Stimulated activated effector memory CD8-positive, alpha-beta T cell treated with anti-CD3 and anti-CD28 coated beads, Interleukin-12 subunit alpha, Interleukin-12 subunit beta, amount 100 ng/mL, for 72 hours (primary cell): ENCODE measurements at regions not wholly inside any gene's neighbourhood (a gene's known extent, or its start where the extent isn't known, plus 50 kb on each side); places are given as distances from the start of the nearest gene placed in this dataset.
A peak's percentile ranks its signal among the peaks of the same experiment; 100 is the strongest.
"Not testable (repeated sequence)": the region's sequence is repeated elsewhere in the genome, so short reads cannot be mapped to it uniquely, and the experiment has no call there.

Experiments used
- ATAC-seq: fragments of 150-1000 bp; cut with Tn5 transposase; 2 replicates; pipeline ENCODE4 v1.10.0; 2021
- DNase-seq, 2 donors: peaks; one replicate each; pipeline ENCODE4 v3.0.0; 2021 to 2022; ENCODE audit warnings: low spot score in 2 of 2
- H3K27ac Mint-ChIP-seq: one replicate; pipeline ENCODE4 v1.8.0; 2022; ENCODE audit warnings: mild to moderate bottlenecking, mixed read lengths
- H3K36me3 Mint-ChIP-seq: one replicate; pipeline ENCODE4 v1.8.0; 2022; ENCODE audit warnings: mild to moderate bottlenecking, mixed read lengths
- H3K4me1 Mint-ChIP-seq: one replicate; pipeline ENCODE4 v1.8.0; 2022; ENCODE audit warnings: mixed read lengths
- H3K4me3 Mint-ChIP-seq: one replicate; pipeline ENCODE4 v1.8.0; 2022; ENCODE audit warnings: mild to moderate bottlenecking, mixed read lengths
- H3K9me3 Mint-ChIP-seq: one replicate; pipeline ENCODE4 v1.8.0; 2022; ENCODE audit warnings: mixed read lengths

- H3K27ac Mint-ChIP-seq: no peak overlapping the region
Observed at GRCh38 chr10:120761951-120762350, 89.2 kb upstream of the WDR11 start.

GRCh38 chr10:120765226-120765803 lies 85.8 kb upstream of the WDR11 start:
- no peak for ATAC-seq
- DNase-seq: no peak
- Mint-ChIP-seq H3K4me3 (no peak overlapping the region), H3K27ac (no peak overlapping the region), H3K9me3 (no peaks in the 10 kb centered on the region), H3K4me1 (no peaks in the 10 kb centered on the region), H3K36me3 (no peaks in the 10 kb centered on the region)

More at GRCh38 chr10:120761951-120762350, 89.2 kb upstream of the WDR11 start:
- Mint-ChIP-seq H3K36me3 (no peaks in the 10 kb centered on the region), H3K4me1 (no peaks in the 10 kb centered on the region), H3K9me3 (no peaks in the 10 kb centered on the region), H3K4me3 (no peak overlapping the region)
- ATAC-seq: no peak
- DNase-seq: no peak

DNA sequence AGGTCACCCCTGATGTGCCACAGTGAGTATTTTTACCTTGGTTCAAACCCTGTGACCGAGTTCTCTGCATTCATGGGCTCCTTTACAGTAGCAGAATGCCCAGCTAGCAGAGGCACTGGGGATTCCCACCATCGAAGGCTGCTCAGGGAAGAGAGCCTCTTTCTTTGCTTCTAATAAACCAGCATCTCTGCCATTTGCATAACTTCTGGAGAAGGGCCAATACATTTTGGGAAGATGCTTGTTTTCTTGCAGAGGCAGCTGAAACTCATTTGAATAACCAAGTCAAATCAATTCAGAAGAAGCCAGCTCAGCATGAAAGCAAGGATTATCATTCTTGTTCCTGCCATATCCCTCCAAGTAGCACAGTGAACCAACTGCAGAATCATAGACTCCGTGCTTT lies 82.9 kb upstream of the WDR11 start:
- ATAC-seq (no peak), DNase-seq (no peak)
- no peaks in the 10 kb centered on the region for H3K4me1 Mint-ChIP-seq
- no peak overlapping the region for H3K27ac Mint-ChIP-seq
- H3K9me3 Mint-ChIP-seq: no peaks in the 10 kb centered on the region
- no peak overlapping the region for H3K4me3 Mint-ChIP-seq
- no peaks in the 10 kb centered on the region for H3K36me3 Mint-ChIP-seq

DNA sequence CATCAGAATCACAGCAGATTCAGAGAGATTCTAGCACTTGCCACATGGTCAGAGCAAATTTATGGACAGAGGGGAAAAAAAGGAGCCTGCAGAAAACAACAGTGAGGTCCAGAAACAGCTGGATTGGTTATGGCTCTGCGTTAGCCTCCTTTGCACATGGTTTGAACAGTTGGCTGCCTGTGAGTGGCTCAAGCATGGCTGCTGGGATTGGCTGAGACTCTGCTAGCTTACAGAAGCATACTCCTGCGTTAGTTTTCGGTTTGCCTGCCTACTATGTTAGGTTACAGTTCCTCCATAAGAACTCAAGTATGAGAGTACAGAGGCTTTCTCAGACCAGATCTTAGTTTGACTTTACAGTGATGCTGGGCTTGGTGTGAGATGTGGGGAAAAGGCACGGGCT lies 80.7 kb upstream of the WDR11 start:
- no peak for DNase-seq
- Mint-ChIP-seq H3K9me3 (no peaks in the 10 kb centered on the region), H3K36me3 (no peaks in the 10 kb centered on the region), H3K4me1 (no peaks in the 10 kb centered on the region), H3K27ac (no peak overlapping the region), H3K4me3 (no peak overlapping the region)
- no peak for ATAC-seq

DNA sequence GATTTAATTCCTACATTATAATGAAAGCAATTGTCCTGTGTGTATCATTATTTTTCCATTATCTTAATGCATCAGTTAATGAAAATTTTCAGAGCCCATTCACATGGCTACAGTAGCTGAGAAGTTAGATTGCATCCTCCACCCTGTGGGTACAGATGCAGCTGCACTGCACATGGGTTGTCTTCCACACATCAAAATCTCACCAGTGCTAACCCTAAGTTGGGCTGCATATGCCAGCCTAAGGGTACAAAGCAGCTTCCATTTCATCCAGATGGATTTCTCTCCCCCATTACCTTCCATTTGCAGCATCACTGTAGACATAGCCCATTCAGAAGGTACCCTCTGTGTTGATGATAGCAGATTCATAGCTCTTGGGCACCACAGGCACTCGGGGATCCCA lies 74.7 kb upstream of the WDR11 start:
- DNase-seq (peak in 1 of 2 donors; percentile 2), ATAC-seq (no peak)
- no peak overlapping the region for H3K27ac Mint-ChIP-seq
- H3K9me3 Mint-ChIP-seq: no peaks in the 10 kb centered on the region
- no peaks in the 10 kb centered on the region for H3K4me1 Mint-ChIP-seq
- no peaks in the 10 kb centered on the region for H3K36me3 Mint-ChIP-seq
- no peak overlapping the region for H3K4me3 Mint-ChIP-seq

- H3K9me3 Mint-ChIP-seq: no peaks in the 10 kb centered on the region
Observed at GRCh38 chr10:120782336-120782735, 68.8 kb upstream of the WDR11 start.

GRCh38 chr10:120783098-120783497 lies 68.1 kb upstream of the WDR11 start:
- Mint-ChIP-seq H3K4me3 (no peak overlapping the region), H3K4me1 (no peaks in the 10 kb centered on the region), H3K9me3 (no peaks in the 10 kb centered on the region), H3K27ac (no peak overlapping the region), H3K36me3 (no peaks in the 10 kb centered on the region)
- no peak for DNase-seq
- no peak for ATAC-seq

More at GRCh38 chr10:120782336-120782735, 68.8 kb upstream of the WDR11 start:
- no peak for ATAC-seq
- no peak overlapping the region for H3K27ac Mint-ChIP-seq
- no peaks in the 10 kb centered on the region for H3K36me3 Mint-ChIP-seq
- DNase-seq: no peak
- H3K4me3 Mint-ChIP-seq: no peak overlapping the region
- no peaks in the 10 kb centered on the region for H3K4me1 Mint-ChIP-seq

DNA sequence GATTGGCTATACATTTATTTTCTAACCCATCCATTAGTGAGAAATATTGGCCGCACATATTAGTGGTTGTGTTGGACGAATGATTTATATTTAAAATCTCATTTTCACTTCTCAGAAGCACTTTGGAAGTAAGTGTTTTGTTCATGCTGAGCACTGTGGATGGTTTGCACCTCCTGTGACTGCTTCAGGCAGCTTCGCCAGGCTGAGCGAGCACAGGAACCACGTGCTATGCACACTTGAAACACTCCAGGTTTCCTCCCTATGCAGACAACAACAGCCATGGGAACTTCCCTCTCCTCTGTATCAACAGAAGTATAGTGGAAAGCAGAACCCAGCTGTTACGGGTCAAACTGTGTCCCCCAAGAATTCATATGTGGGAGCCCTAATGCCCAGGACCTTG lies 67.3 kb upstream of the WDR11 start:
- Mint-ChIP-seq H3K4me1 (no peaks in the 10 kb centered on the region), H3K36me3 (no peaks in the 10 kb centered on the region), H3K9me3 (no peaks in the 10 kb centered on the region), H3K27ac (no peak overlapping the region), H3K4me3 (no peak overlapping the region)
- DNase-seq (no peak), ATAC-seq (no peak)

- H3K27ac Mint-ChIP-seq: no peak overlapping the region
- no peak for DNase-seq
- no peaks in the 10 kb centered on the region for H3K4me1 Mint-ChIP-seq
- ATAC-seq: no peak
- H3K9me3 Mint-ChIP-seq: no peaks in the 10 kb centered on the region
- no peak overlapping the region for H3K4me3 Mint-ChIP-seq
- no peaks in the 10 kb centered on the region for H3K36me3 Mint-ChIP-seq
Observed at GRCh38 chr10:120788771-120789170, 62.4 kb upstream of the WDR11 start.

DNA sequence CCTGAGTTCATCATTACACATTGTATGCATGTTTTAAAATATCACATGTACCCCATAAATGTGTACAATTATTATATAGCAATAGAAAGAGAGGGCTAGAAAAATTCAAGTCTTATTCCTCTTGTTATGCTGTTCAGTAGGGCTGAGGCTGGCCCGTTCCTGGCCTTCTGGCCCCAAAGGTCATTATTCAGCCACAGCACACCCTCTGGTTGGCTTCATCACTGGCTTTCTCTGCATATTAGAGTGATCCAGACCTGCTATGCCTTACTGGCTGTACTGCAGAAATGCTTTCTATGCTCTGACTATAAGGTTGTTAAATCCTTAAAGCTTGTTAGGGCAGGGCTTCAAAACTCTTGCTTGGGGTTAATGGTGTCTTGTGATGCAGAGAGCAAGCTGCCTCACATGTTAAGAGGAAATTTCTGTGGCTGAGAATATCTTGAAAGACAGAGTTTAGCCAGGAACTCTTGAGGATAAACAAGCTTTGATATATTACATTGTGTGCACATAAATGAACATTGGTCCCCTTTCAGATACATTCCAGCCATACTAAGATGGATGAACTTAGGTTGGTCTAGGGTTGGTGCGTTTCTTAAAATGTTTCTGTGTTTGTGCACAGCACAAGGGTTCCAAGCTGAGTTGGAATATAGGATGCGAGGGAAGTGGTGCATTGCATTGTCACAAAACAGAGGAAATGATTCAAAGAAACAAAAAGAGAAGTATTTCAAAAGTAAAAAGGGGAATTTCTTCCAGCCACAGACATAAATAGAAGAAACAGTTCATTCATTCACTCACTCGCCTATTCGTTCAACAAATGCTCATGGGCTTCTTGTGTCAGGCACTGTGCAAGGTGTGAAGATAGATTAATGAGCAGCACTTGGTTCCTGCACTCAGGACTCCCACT lies 61.6 kb upstream of the WDR11 start:
- no peaks in the 10 kb centered on the region for H3K4me1 Mint-ChIP-seq
- no peaks in the 10 kb centered on the region for H3K9me3 Mint-ChIP-seq
- H3K36me3 Mint-ChIP-seq: no peaks in the 10 kb centered on the region
- H3K27ac Mint-ChIP-seq: no peak overlapping the region
- H3K4me3 Mint-ChIP-seq: no peak overlapping the region
- DNase-seq (no peak), ATAC-seq (no peak)

DNA sequence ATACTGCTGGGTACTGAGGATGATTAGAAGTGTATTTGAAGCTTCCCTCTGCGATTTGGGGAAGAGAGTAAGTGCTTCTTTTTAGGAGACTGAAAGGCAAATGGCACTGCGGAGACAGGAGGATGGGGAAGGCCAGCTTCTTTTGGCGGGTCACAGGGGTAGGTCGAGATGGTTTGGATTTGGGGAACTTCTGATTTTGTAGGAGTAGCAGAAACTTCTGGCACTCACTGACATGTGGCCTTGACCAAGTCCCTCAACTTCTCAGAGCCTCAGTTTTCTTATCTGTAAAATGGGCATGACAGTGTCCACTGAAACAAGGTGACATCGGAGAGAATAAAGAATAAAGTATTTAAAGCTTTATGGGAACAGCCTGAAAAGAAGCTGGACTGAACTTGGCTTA lies 59.8 kb upstream of the WDR11 start:
- no peak overlapping the region for H3K27ac Mint-ChIP-seq
- no peaks in the 10 kb centered on the region for H3K9me3 Mint-ChIP-seq
- DNase-seq (no peak), ATAC-seq (no peak)
- no peaks in the 10 kb centered on the region for H3K4me1 Mint-ChIP-seq
- no peaks in the 10 kb centered on the region for H3K36me3 Mint-ChIP-seq
- H3K4me3 Mint-ChIP-seq: no peak overlapping the region

DNA sequence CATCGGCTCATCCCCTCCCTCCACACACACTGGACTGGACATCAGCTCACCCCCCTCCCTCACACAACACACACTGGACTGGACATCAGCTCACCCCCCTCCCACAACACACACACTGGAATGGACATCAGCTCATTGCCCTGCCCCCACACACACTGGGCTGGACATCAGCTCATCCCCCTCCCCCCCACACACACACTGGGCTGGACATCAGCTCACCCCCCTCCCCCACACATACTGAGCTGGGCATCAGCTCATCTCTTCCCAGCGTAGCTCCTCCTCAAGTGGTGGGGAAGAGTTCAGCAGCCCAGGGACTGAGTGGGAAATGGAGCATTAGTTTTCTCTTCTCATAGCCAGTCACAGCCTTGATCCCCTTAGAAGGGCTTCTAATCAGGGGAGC lies 58.1 kb upstream of the WDR11 start:
- Mint-ChIP-seq H3K4me3 (no peak overlapping the region), H3K27ac (no peak overlapping the region), H3K36me3 (no peaks in the 10 kb centered on the region), H3K9me3 (no peaks in the 10 kb centered on the region), H3K4me1 (no peaks in the 10 kb centered on the region)
- no peak for DNase-seq
- ATAC-seq: no peak

- no peaks in the 10 kb centered on the region for H3K4me1 Mint-ChIP-seq
- no peaks in the 10 kb centered on the region for H3K36me3 Mint-ChIP-seq
- ATAC-seq (no peak), DNase-seq (no peak)
- H3K9me3 Mint-ChIP-seq: no peaks in the 10 kb centered on the region
- H3K27ac Mint-ChIP-seq: no peak overlapping the region
- no peak overlapping the region for H3K4me3 Mint-ChIP-seq
Observed at GRCh38 chr10:120794390-120794789, 56.8 kb upstream of the WDR11 start.

DNA sequence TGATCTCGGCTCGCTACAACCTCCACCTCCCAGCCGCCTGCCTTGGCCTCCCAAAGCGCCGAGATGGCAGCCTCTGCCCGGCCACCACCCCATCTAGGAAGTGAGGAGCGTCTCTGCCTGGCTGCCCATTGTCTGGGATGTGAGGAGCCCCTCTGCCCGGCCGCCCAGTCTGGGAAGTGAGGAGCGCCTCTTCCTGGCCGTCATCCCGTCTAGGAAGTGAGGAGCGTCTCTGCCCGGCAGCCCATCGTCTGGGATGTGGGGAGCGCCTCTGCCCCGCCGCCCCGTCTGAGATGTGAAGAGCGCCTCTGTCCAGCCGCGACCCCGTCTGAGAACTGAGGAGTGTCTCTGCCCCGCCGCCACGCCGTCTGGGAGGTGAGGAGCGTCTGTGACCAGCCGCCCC lies 52.9 kb upstream of the WDR11 start:
- not testable (repeated sequence) for H3K27ac Mint-ChIP-seq, H3K4me3 Mint-ChIP-seq, H3K9me3 Mint-ChIP-seq, H3K4me1 Mint-ChIP-seq, DNase-seq, H3K36me3 Mint-ChIP-seq, ATAC-seq

- DNase-seq (no peak), ATAC-seq (no peak)
- H3K36me3 Mint-ChIP-seq: no peaks in the 10 kb centered on the region
- H3K9me3 Mint-ChIP-seq: no peaks in the 10 kb centered on the region
- H3K4me3 Mint-ChIP-seq: no peak overlapping the region
- no peaks in the 10 kb centered on the region for H3K4me1 Mint-ChIP-seq
- H3K27ac Mint-ChIP-seq: no peak overlapping the region
Observed at GRCh38 chr10:120799849-120800248, 51.3 kb upstream of the WDR11 start.
